ENCODE measurements at regions not wholly inside any gene's neighbourhood (a gene's known extent, or its start where the extent isn't known, plus 50 kb on each side); places are given as distances from the start of the nearest gene placed in this dataset.
"Not testable (repeated sequence)": the region's sequence is repeated elsewhere in the genome, so short reads cannot be mapped to it uniquely, and the experiment has no call there.

DNA sequence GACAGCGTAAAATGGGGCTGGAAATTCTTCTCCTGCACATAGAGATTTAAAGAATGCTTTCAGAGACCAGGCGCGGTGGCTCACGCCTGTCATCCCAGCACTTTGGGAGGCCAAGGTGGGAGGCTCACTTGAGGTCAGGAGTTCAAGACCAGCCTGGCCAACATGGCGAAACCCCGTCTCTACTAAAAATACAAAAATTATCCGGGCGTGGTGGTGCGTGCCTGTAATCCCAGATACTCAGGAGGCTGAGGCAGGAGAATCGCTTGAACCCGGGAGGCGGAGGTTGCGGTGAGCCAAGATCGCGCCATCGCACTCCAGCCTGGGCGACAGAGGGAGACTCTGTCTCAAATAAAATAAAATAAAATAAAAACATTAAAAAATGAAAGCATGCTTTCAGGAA is 107.4 kb downstream of the CRLF2 start:
- not testable (repeated sequence) for H3K27me3 Mint-ChIP-seq (ENCODE audit: insufficient read depth, low read depth, poor library complexity); H3K4me1 Mint-ChIP-seq; H3K27me3 ChIP-seq (ENCODE audit: insufficient read depth); H4K20me1 ChIP-seq (replicated peaks; ENCODE audit: insufficient read depth); H3K36me3 ChIP-seq (ENCODE audit: insufficient read depth); H3K4me3 Mint-ChIP-seq; DNase-seq (ENCODE audit: low spot score); H3K27ac Mint-ChIP-seq; H3K9me2 ChIP-seq (ENCODE audit: insufficient read depth); ATAC-seq; H3K79me2 ChIP-seq (replicated peaks; ENCODE audit: insufficient read depth); H3K27ac ChIP-seq (ENCODE audit: low read depth); H3K4me2 ChIP-seq; H2AFZ ChIP-seq; H3K4me3 ChIP-seq
- peaks cover 30% of the 10 kb centered on the region for H3K4me1 ChIP-seq (ENCODE audit: insufficient read depth)
- peaks cover 36% of the 10 kb centered on the region for H3K36me3 Mint-ChIP-seq (ENCODE audit: low read depth)
- H3K9me3 Mint-ChIP-seq = peaks cover 51% of the 10 kb centered on the region
- peaks cover 20% of the 10 kb centered on the region for H3F3A ChIP-seq (replicated peaks; ENCODE audit: low read depth)

GRCh38 chrX:1103360-1103759 is 109.1 kb downstream of the CRLF2 start:
- Histone ChIP-seq H3K79me2 (replicated peaks; ENCODE audit: insufficient read depth) (no peaks in the 10 kb centered on the region), H3K4me3 (no peak overlapping the region), H3K36me3 (ENCODE audit: insufficient read depth) (no peaks in the 10 kb centered on the region), H3F3A (replicated peaks; ENCODE audit: low read depth) (peaks cover 9% of the 10 kb centered on the region; the same call in 1 of the 2 replicates), H3K4me2 (no peak overlapping the region), H4K20me1 (replicated peaks; ENCODE audit: insufficient read depth) (no peaks in the 10 kb centered on the region), H3K4me1 (ENCODE audit: insufficient read depth) (peaks cover 27% of the 10 kb centered on the region), H2AFZ (no peak overlapping the region), H3K27ac (ENCODE audit: low read depth) (no peak overlapping the region), H3K27me3 (ENCODE audit: insufficient read depth) (peaks cover 8% of the 10 kb centered on the region), H3K9me2 (ENCODE audit: insufficient read depth) (0 out of 2 replicates have a peak, but pooled peaks cover 2% of the 10 kb centered on the region)
- Mint-ChIP-seq H3K4me3 (no peak overlapping the region), H3K4me1 (no peaks in the 10 kb centered on the region), H3K27ac (no peak overlapping the region), H3K9me3 (peaks cover 35% of the 10 kb centered on the region), H3K27me3 (ENCODE audit: insufficient read depth, low read depth, poor library complexity) (peaks cover 6% of the 10 kb centered on the region), H3K36me3 (ENCODE audit: low read depth) (peaks cover 30% of the 10 kb centered on the region)
- ATAC-seq (no peak), DNase-seq (ENCODE audit: low spot score) (no peak)
- no peak for TF ChIP-seq CREB1 (CRISPR knock-in tag; IDR thresholded peaks at IDR 0.05; ENCODE audit: low read depth)
- TF ChIP-seq, protein P1, sequence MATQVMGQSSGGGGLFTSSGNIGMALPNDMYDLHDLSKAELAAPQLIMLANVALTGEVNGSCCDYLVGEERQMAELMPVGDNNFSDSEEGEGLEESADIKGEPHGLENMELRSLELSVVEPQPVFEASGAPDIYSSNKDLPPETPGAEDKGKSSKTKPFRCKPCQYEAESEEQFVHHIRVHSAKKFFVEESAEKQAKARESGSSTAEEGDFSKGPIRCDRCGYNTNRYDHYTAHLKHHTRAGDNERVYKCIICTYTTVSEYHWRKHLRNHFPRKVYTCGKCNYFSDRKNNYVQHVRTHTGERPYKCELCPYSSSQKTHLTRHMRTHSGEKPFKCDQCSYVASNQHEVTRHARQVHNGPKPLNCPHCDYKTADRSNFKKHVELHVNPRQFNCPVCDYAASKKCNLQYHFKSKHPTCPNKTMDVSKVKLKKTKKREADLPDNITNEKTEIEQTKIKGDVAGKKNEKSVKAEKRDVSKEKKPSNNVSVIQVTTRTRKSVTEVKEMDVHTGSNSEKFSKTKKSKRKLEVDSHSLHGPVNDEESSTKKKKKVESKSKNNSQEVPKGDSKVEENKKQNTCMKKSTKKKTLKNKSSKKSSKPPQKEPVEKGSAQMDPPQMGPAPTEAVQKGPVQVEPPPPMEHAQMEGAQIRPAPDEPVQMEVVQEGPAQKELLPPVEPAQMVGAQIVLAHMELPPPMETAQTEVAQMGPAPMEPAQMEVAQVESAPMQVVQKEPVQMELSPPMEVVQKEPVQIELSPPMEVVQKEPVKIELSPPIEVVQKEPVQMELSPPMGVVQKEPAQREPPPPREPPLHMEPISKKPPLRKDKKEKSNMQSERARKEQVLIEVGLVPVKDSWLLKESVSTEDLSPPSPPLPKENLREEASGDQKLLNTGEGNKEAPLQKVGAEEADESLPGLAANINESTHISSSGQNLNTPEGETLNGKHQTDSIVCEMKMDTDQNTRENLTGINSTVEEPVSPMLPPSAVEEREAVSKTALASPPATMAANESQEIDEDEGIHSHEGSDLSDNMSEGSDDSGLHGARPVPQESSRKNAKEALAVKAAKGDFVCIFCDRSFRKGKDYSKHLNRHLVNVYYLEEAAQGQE (IDR thresholded peaks at IDR 0.05; ENCODE audit: unreplicated experiment) = no peak
- TF ChIP-seq NANOG (IDR thresholded peaks at IDR 0.05; ENCODE audit: borderline replicate concordance) = no peak
- no peak for TF ChIP-seq EZH2 (IDR thresholded peaks at IDR 0.05; ENCODE audit: low read depth, unreplicated experiment)

DNA sequence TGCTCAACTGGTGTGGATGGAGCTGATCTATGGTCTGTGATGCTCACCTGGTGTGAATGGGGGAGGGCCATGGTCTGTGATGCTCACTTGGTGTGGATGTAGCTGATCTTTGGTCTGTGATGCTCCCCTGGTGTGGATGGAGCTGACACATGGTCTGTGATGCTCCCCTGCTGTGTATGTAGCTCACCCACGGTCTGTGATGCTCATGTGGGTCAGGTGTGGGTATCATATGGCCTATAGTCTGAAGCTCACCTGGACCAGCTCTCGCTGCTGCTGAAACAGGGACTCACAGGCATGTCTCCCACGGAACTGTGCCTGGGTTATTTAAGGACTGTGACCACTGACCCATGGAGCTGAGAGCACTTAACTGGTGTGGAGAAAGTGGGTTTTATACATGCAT is 109.7 kb downstream of the CRLF2 start:
- 0 out of 2 replicates have a peak, but pooled peaks cover 2% of the 10 kb centered on the region for H3K9me2 ChIP-seq (ENCODE audit: insufficient read depth)
- peaks cover 6% of the 10 kb centered on the region for H3K27me3 Mint-ChIP-seq (ENCODE audit: insufficient read depth, low read depth, poor library complexity)
- no peaks in the 10 kb centered on the region for H3K79me2 ChIP-seq (replicated peaks; ENCODE audit: insufficient read depth)
- H2AFZ ChIP-seq = no peak overlapping the region
- H3K4me1 Mint-ChIP-seq = no peaks in the 10 kb centered on the region
- no peaks in the 10 kb centered on the region for H4K20me1 ChIP-seq (replicated peaks; ENCODE audit: insufficient read depth)
- H3K4me2 ChIP-seq = no peak overlapping the region
- no peak overlapping the region for H3K4me3 ChIP-seq
- H3K36me3 Mint-ChIP-seq (ENCODE audit: low read depth) = peaks cover 32% of the 10 kb centered on the region
- DNase-seq (ENCODE audit: low spot score) = no peak
- no peak overlapping the region for H3K27ac ChIP-seq (ENCODE audit: low read depth)
- no peaks in the 10 kb centered on the region for H3K36me3 ChIP-seq (ENCODE audit: insufficient read depth)
- H3F3A ChIP-seq (replicated peaks; ENCODE audit: low read depth) = peaks cover 3% of the 10 kb centered on the region; the same call in 1 of the 2 replicates
- no peak for ATAC-seq
- H3K9me3 Mint-ChIP-seq = peaks cover 29% of the 10 kb centered on the region
- H3K27ac Mint-ChIP-seq = no peak overlapping the region
- no peak overlapping the region for H3K4me3 Mint-ChIP-seq
- peaks cover 21% of the 10 kb centered on the region; the same call in 1 of the 2 replicates for H3K4me1 ChIP-seq (ENCODE audit: insufficient read depth)
- peaks cover 8% of the 10 kb centered on the region for H3K27me3 ChIP-seq (ENCODE audit: insufficient read depth)
- no peak for TF ChIP-seq CTCF (conservative IDR thresholded peaks at IDR 0.05; ENCODE audit: low read depth in 2 of 2)
- no peak for TF ChIP-seq POLR2AphosphoS5 (IDR thresholded peaks at IDR 0.05; ENCODE audit: low read depth)

Data from GM23338 (cell line).